CD14-positive monocyte (primary cell): ENCODE measurements at regions not wholly inside any gene's neighbourhood (a gene's known extent, or its start where the extent isn't known, plus 50 kb on each side); places are given as distances from the start of the nearest gene placed in this dataset.
A peak's percentile ranks its signal among the peaks of the same experiment; 100 is the strongest.

Experiments
- DNase-seq, 3 donors: peaks; one replicate each; pipeline ENCODE4 v3.0.0-alpha.2; 2011 to 2022
- H2AFZ ChIP-seq: 2 replicates; pipeline ENCODE4 v1.6.0; 2012; ENCODE audit warnings: mild to moderate bottlenecking, low read depth, low read length, inconsistent platforms; ENCODE audit not compliant: insufficient read depth, poor library complexity, severe bottlenecking
- H3K27ac ChIP-seq, 2 donors: 1 replicate in 1 of 2; 2 replicates in 1 of 2; pipeline ENCODE4 v1.5.1; 2012 to 2013; ENCODE audit warnings: low read length in 2 of 2, control low read depth in 1 of 2, inconsistent platforms in 1 of 2, low read depth in 1 of 2, mild to moderate bottlenecking in 1 of 2
- H3K27me3 ChIP-seq, 2 donors: one replicate each; pipeline versions ENCODE4 v1.6.0 to v1.6.1; 2011 to 2013; ENCODE audit warnings: low read length in 2 of 2; ENCODE audit not compliant: control insufficient read depth in 2 of 2, insufficient read depth in 2 of 2
- H3K36me3 ChIP-seq, 2 donors: replicated peaks in 1 of 2; 1 replicate in 1 of 2; 2 replicates in 1 of 2; pipeline versions ENCODE4 v1.5.1 to v1.6.1; 2012 to 2013; ENCODE audit warnings: low read length in 2 of 2, control low read depth in 1 of 2, inconsistent platforms in 1 of 2, mild to moderate bottlenecking in 1 of 2; ENCODE audit not compliant: insufficient read depth in 2 of 2, control insufficient read depth in 1 of 2
- H3K4me1 ChIP-seq, 2 donors: 1 replicate in 1 of 2; 2 replicates in 1 of 2; pipeline versions ENCODE4 v1.5.1 to v1.6.1; 2012 to 2013; ENCODE audit warnings: low read length in 2 of 2, control low read depth in 1 of 2, inconsistent platforms in 1 of 2, mild to moderate bottlenecking in 1 of 2, moderate library complexity in 1 of 2; ENCODE audit not compliant: insufficient read depth in 2 of 2, control insufficient read depth in 1 of 2
- H3K4me2 ChIP-seq: replicated peaks from 2 replicates; pipeline ENCODE3; 2012; ENCODE audit warnings: low read length, moderate library complexity, mild to moderate bottlenecking; ENCODE audit not compliant: poor library complexity, severe bottlenecking; ENCODE audit errors: extremely low read depth
- H3K4me3 ChIP-seq, 3 experiments: fragments of 200-600 bp in 1 of 3; sonication (generic) in 1 of 3; replicated peaks in 1 of 3; 1 replicate in 2 of 3; 2 replicates in 1 of 3; pipeline ENCODE4 v1.5.1; 2011 to 2013; ENCODE audit warnings: low read length in 3 of 3, mild to moderate bottlenecking in 3 of 3, control low read depth in 2 of 3, low read depth in 2 of 3, inconsistent platforms in 1 of 3, moderate library complexity in 1 of 3
- H3K79me2 ChIP-seq: 2 replicates; pipeline ENCODE4 v1.6.0; 2012; ENCODE audit warnings: mild to moderate bottlenecking, control low read depth, inconsistent platforms, low read length, moderate library complexity; ENCODE audit not compliant: insufficient read depth
- H3K9ac ChIP-seq: 2 replicates; pipeline ENCODE4 v1.6.0; 2017; ENCODE audit warnings: low read length, mild to moderate bottlenecking; ENCODE audit not compliant: insufficient read depth, poor library complexity, severe bottlenecking
- H3K9me3 ChIP-seq, 2 donors: replicated peaks in 1 of 2; 1 replicate in 1 of 2; 2 replicates in 1 of 2; pipeline versions ENCODE4 v1.5.1 to v1.6.1; 2012 to 2013; ENCODE audit warnings: low read length in 2 of 2, control low read depth in 1 of 2; ENCODE audit not compliant: control insufficient read depth in 1 of 2, insufficient read depth in 1 of 2
- H4K20me1 ChIP-seq: 2 replicates; pipeline ENCODE4 v1.6.0; 2012; ENCODE audit warnings: mild to moderate bottlenecking, low read length, control low read depth, moderate library complexity; ENCODE audit not compliant: insufficient read depth
- H3K27ac Mint-ChIP-seq, 7 donors: one replicate each; pipeline ENCODE4 v1.8.0; 2020; ENCODE audit warnings: mild to moderate bottlenecking in 7 of 7, mixed read lengths in 7 of 7, moderate library complexity in 6 of 7, inconsistent platforms in 2 of 7
- H3K27me3 Mint-ChIP-seq, 3 donors: one replicate each; pipeline ENCODE4 v1.8.0; 2021 to 2022; ENCODE audit warnings: low read depth in 3 of 3, mild to moderate bottlenecking in 3 of 3, mixed read lengths in 3 of 3, moderate library complexity in 3 of 3, inconsistent platforms in 1 of 3
- H3K36me3 Mint-ChIP-seq, 2 donors: one replicate each; pipeline ENCODE4 v1.8.0; 2020; ENCODE audit warnings: mixed read lengths in 2 of 2, inconsistent platforms in 1 of 2, mild to moderate bottlenecking in 1 of 2
- H3K4me1 Mint-ChIP-seq: one replicate; pipeline ENCODE4 v1.8.0; 2020; ENCODE audit warnings: mild to moderate bottlenecking, mixed read lengths
- H3K4me3 Mint-ChIP-seq, 2 donors: one replicate each; pipeline ENCODE4 v1.8.0; 2020; ENCODE audit warnings: mild to moderate bottlenecking in 2 of 2, mixed read lengths in 2 of 2, moderate library complexity in 1 of 2
- H3K9me3 Mint-ChIP-seq, 7 donors: one replicate each; pipeline ENCODE4 v1.8.0; 2020 to 2022; ENCODE audit warnings: mixed read lengths in 7 of 7, mild to moderate bottlenecking in 6 of 7, moderate library complexity in 6 of 7, inconsistent platforms in 2 of 7
- WGBS: methylation state at CpG from one replicate; pipeline ENCODE4 v1.1.5; 2013; ENCODE audit warnings: missing lambda C conversion rate; ENCODE audit not compliant: insufficient coverage; 5-methylcytosine and 5-hydroxymethylcytosine counted together
- intact Hi-C, 2 donors: fragments of 100-400 bp; cut with micrococcal nuclease; formaldehyde crosslinking; loops; one replicate each; pipeline versions ENCODE4 v1.15.0 to v1.15.1; 2023
- TF ChIP-seq, protein P1 (sequence below): fragments of 200-600 bp; IDR thresholded peaks from one replicate; pipeline ENCODE4 v1.8.0; 2022; ENCODE audit warnings: antibody characterized with exemption, mild to moderate bottlenecking

DNA sequence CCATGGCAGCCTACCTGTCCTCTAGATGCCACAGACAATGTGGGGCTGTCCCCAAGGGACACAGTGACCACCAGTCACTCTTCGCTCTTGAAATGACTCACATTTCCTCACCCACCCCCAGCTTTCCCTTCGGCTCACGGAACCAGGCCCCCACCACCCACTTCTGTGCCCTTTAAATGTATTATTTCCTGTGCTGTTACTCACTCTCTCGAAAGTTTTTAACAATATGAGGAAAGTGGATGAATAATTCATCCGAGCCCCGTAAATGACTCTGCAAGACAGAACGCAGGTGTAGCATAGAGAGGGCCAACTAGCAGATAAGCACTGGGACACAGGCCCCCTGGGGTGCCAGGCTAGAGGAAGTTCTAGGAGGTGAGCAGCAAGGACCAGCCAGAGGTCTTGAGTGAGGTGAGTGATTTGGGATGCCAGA lies 179.5 kb upstream of the TBL1X start:
- Mint-ChIP-seq H3K9me3 (peaks cover 0 to 9% (median 0%) of the 10 kb centered on the region in 7 donors), H3K27ac (peak overlapping the region in 3 of 7 donors; percentile 46 to 86 (median 68)), H3K36me3 (peaks cover 0 to 3% of the 10 kb centered on the region in 2 donors), H3K4me3 (no peak overlapping the region), H3K27me3 (peaks cover 0 to 22% (median 0%) of the 10 kb centered on the region in 3 donors), H3K4me1 (peaks cover 48% of the 10 kb centered on the region)
- Histone ChIP-seq H3K9ac (no peak overlapping the region), H3K4me2 (no peak overlapping the region), H3K36me3 (no peaks in the 10 kb centered on the region), H3K79me2 (no peaks in the 10 kb centered on the region), H3K27ac (peak overlapping the region in 1 of 2 donors; percentile 51), H4K20me1 (no peaks in the 10 kb centered on the region), H3K4me3 (no peak overlapping the region), H3K9me3 (no peaks in the 10 kb centered on the region), H3K4me1 (peaks cover 49 to 51% of the 10 kb centered on the region in 2 donors), H3K27me3 (peaks cover 0 to 3% of the 10 kb centered on the region in 2 donors), H2AFZ (no peak overlapping the region)
- no CpG with 5 or more reads among the region's 7 CpGs for WGBS
- intact Hi-C loops: no loop called here
- peak; percentile 30 to 72 (median 34) for DNase-seq
- TF ChIP-seq, protein P1, sequence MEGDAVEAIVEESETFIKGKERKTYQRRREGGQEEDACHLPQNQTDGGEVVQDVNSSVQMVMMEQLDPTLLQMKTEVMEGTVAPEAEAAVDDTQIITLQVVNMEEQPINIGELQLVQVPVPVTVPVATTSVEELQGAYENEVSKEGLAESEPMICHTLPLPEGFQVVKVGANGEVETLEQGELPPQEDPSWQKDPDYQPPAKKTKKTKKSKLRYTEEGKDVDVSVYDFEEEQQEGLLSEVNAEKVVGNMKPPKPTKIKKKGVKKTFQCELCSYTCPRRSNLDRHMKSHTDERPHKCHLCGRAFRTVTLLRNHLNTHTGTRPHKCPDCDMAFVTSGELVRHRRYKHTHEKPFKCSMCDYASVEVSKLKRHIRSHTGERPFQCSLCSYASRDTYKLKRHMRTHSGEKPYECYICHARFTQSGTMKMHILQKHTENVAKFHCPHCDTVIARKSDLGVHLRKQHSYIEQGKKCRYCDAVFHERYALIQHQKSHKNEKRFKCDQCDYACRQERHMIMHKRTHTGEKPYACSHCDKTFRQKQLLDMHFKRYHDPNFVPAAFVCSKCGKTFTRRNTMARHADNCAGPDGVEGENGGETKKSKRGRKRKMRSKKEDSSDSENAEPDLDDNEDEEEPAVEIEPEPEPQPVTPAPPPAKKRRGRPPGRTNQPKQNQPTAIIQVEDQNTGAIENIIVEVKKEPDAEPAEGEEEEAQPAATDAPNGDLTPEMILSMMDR: no peak

DNA sequence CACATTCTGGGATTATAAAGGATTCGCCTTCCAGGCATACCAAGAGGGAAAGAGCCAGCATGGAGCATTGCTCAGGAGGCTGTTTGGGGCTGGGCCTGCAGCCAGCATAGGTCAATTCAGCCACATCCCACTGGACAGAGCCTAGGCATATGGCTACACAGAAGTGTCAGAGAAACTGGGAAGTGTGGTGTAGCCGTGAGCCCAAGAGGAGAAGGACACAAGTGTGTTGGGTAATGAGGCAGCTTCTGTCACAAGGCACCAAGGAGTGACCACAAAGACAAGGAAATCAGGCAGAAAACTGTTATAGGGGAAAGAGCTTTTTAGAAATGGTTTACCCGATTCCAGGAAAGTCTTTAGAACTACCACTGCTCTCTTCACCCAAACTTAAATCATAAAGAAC lies 178.6 kb upstream of the TBL1X start:
- H3K9ac ChIP-seq: no peak overlapping the region
- TF ChIP-seq, protein P1: no peak
- peak overlapping the region in 1 of 2 donors; percentile 51 for H3K27ac ChIP-seq
- Mint-ChIP-seq H3K27ac (peak overlapping the region; percentile 25 to 77 (median 64)), H3K36me3 (peaks cover 0 to 3% of the 10 kb centered on the region in 2 donors), H3K4me3 (no peak overlapping the region), H3K9me3 (peaks cover 0 to 11% (median 0%) of the 10 kb centered on the region in 7 donors), H3K4me1 (peaks cover 41% of the 10 kb centered on the region), H3K27me3 (peaks cover 0 to 31% (median 0%) of the 10 kb centered on the region in 3 donors)
- no peaks in the 10 kb centered on the region for H4K20me1 ChIP-seq
- peaks cover 40 to 42% of the 10 kb centered on the region in 2 donors for H3K4me1 ChIP-seq
- H3K27me3 ChIP-seq: peaks cover 0 to 10% of the 10 kb centered on the region in 2 donors
- peak; percentile 43 to 67 (median 45) for DNase-seq
- intact Hi-C loops: no loop called here
- H2AFZ ChIP-seq: no peak overlapping the region
- WGBS: 60% methylated on average over 2 of the region's 3 CpGs
- H3K9me3 ChIP-seq: no peaks in the 10 kb centered on the region
- H3K36me3 ChIP-seq: no peaks in the 10 kb centered on the region
- peak overlapping the region in 1 of 3 experiments; percentile 4 for H3K4me3 ChIP-seq
- H3K79me2 ChIP-seq: no peaks in the 10 kb centered on the region
- peak overlapping the region; percentile 36 for H3K4me2 ChIP-seq
